DOHH2 (cell line): ENCODE measurements at regions not wholly inside any gene's neighbourhood (a gene's known extent, or its start where the extent isn't known, plus 50 kb on each side); places are given as distances from the start of the nearest gene placed in this dataset.

Experiments
- EZH2phosphoT487 ChIP-seq: fragments of 200-600 bp; sonication (generic); IDR thresholded peaks from 2 replicates; pipeline ENCODE4 v1.6.1; 2017; ENCODE audit warnings: borderline replicate concordance, mild to moderate bottlenecking, antibody characterized with exemption, low read length, moderate library complexity, mixed read lengths
- TF ChIP-seq, protein P1 (sequence below): fragments of 200-600 bp; sonication (generic); IDR thresholded peaks from one replicate; pipeline ENCODE4 v1.5.1; 2014; ENCODE audit warnings: antibody characterized with exemption, mild to moderate bottlenecking, low read depth, low read length; ENCODE audit not compliant: poor library complexity, severe bottlenecking

DNA sequence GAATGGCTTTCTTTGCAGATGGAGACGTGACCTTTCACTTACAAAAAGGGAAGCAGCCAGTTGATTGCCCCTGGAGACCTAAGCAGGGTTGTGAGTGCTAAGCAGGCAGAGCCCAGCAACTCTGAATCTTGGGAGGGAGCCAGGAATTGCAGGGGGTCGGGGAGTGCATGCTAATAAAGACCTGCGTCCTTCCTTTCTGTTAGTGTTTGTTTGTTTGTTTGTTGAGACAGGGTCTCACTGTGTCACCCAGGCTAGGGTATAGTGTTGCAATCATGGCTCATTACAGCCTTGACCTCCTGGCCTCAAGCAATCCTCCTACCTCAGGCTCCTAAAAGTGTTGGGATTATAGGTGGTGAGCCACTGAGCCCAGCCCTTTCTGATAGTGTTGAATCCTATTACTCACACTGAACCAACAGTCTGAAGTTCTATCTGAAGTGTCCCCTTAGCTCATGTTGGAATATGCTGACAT lies 137.4 kb downstream of the CEP135 start:
- TF ChIP-seq, protein P1, sequence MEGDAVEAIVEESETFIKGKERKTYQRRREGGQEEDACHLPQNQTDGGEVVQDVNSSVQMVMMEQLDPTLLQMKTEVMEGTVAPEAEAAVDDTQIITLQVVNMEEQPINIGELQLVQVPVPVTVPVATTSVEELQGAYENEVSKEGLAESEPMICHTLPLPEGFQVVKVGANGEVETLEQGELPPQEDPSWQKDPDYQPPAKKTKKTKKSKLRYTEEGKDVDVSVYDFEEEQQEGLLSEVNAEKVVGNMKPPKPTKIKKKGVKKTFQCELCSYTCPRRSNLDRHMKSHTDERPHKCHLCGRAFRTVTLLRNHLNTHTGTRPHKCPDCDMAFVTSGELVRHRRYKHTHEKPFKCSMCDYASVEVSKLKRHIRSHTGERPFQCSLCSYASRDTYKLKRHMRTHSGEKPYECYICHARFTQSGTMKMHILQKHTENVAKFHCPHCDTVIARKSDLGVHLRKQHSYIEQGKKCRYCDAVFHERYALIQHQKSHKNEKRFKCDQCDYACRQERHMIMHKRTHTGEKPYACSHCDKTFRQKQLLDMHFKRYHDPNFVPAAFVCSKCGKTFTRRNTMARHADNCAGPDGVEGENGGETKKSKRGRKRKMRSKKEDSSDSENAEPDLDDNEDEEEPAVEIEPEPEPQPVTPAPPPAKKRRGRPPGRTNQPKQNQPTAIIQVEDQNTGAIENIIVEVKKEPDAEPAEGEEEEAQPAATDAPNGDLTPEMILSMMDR, result no peak
- TF ChIP-seq EZH2phosphoT487, result no peak
